Hepatocyte (in vitro differentiated cells): ENCODE measurements at regions not wholly inside any gene's neighbourhood (a gene's known extent, or its start where the extent isn't known, plus 50 kb on each side); places are given as distances from the start of the nearest gene placed in this dataset.

Source experiments
- DNase-seq: peaks from one replicate; pipeline ENCODE4 v3.0.0-alpha.2; 2016; ENCODE audit warnings: low spot score
- H2AFZ ChIP-seq: fragments of 200-600 bp; sonication (generic); 2 replicates; pipeline ENCODE4 v1.6.0; 2016; ENCODE audit warnings: antibody characterized with exemption, mild to moderate bottlenecking
- H3K27ac ChIP-seq: fragments of 200-600 bp; sonication (generic); 2 replicates; pipeline ENCODE4 v1.5.1; 2016; ENCODE audit warnings: mild to moderate bottlenecking
- H3K27me3 ChIP-seq: fragments of 200-600 bp; sonication (generic); 2 replicates; pipeline ENCODE4 v1.6.1; 2016
- H3K36me3 ChIP-seq: fragments of 200-600 bp; sonication (generic); replicated peaks from 2 replicates; pipeline ENCODE4 v1.5.1; 2016; ENCODE audit warnings: low read depth; ENCODE audit not compliant: insufficient read depth
- H3K4me1 ChIP-seq: fragments of 200-600 bp; sonication (generic); 2 replicates; pipeline ENCODE4 v1.5.1; 2016; ENCODE audit warnings: mild to moderate bottlenecking, moderate library complexity; ENCODE audit not compliant: insufficient read depth
- H3K4me2 ChIP-seq: fragments of 200-600 bp; sonication (generic); 2 replicates; pipeline ENCODE4 v1.6.0; 2016
- H3K4me3 ChIP-seq: fragments of 200-600 bp; sonication (generic); 2 replicates; pipeline ENCODE4 v1.5.1; 2016; ENCODE audit warnings: mild to moderate bottlenecking
- H3K79me2 ChIP-seq: fragments of 200-600 bp; sonication (generic); 2 replicates; pipeline ENCODE4 v1.6.0; 2017; ENCODE audit warnings: mild to moderate bottlenecking
- H3K9me2 ChIP-seq: fragments of 200-600 bp; sonication (generic); replicated peaks from 2 replicates; pipeline ENCODE4 v1.6.0; 2017; ENCODE audit warnings: mild to moderate bottlenecking; ENCODE audit not compliant: insufficient read depth
- H3K9me3 ChIP-seq: fragments of 200-600 bp; sonication (generic); 2 replicates; pipeline ENCODE4 v1.5.1; 2016; ENCODE audit warnings: low read depth, mild to moderate bottlenecking
- H4K20me1 ChIP-seq: fragments of 200-600 bp; sonication (generic); 2 replicates; pipeline ENCODE4 v1.6.0; 2016; ENCODE audit warnings: mild to moderate bottlenecking; ENCODE audit not compliant: insufficient read depth, poor library complexity, severe bottlenecking
- CTCF ChIP-seq: fragments of 200-600 bp; sonication (generic); IDR thresholded peaks from 2 replicates; pipeline ENCODE4 v1.5.1; 2016; ENCODE audit warnings: antibody characterized with exemption, mild to moderate bottlenecking; ENCODE audit not compliant: poor library complexity
- EZH2 ChIP-seq: fragments of 200-600 bp; sonication (generic); IDR thresholded peaks from 2 replicates; pipeline ENCODE4 v1.6.1; 2016; ENCODE audit warnings: antibody characterized with exemption, mild to moderate bottlenecking, borderline replicate concordance
- EZH2phosphoT487 ChIP-seq: fragments of 200-600 bp; sonication (generic); IDR thresholded peaks from one replicate; pipeline ENCODE4 v1.6.1; 2018; ENCODE audit warnings: antibody characterized with exemption, mild to moderate bottlenecking, low read depth, moderate library complexity; ENCODE audit not compliant: unreplicated experiment, severe bottlenecking
- WGBS: methylation state at CpG from one replicate; pipeline ENCODE4 v1.1.6; 2016; ENCODE audit warnings: low lambda C conversion rate; ENCODE audit errors: missing lambda C conversion rate; 5-methylcytosine and 5-hydroxymethylcytosine counted together

- Histone ChIP-seq H3K9me2 (no peaks in the 10 kb centered on the region), H3K9me3 (no peaks in the 10 kb centered on the region), H3K4me3 (no peak overlapping the region), H3K27me3 (no peaks in the 10 kb centered on the region), H3K79me2 (no peaks in the 10 kb centered on the region), H3K4me2 (no peak overlapping the region), H3K36me3 (no peaks in the 10 kb centered on the region), H2AFZ (no peak overlapping the region), H3K4me1 (no peaks in the 10 kb centered on the region), H4K20me1 (no peaks in the 10 kb centered on the region), H3K27ac (no peak overlapping the region)
- TF ChIP-seq EZH2phosphoT487 (no peak), EZH2 (no peak), CTCF (no peak)
- DNase-seq = no peak
Observed at GRCh38 chr13:69288026-69288425, 819.6 kb upstream of the ATXN8OS start.

GRCh38 chr13:69287050-69287698 is 820.5 kb upstream of the ATXN8OS start:
- H4K20me1 ChIP-seq = no peaks in the 10 kb centered on the region
- no peak for TF ChIP-seq EZH2
- TF ChIP-seq EZH2phosphoT487 = no peak
- TF ChIP-seq CTCF = no peak
- H3K79me2 ChIP-seq = no peaks in the 10 kb centered on the region
- no peak overlapping the region for H3K4me2 ChIP-seq
- H3K9me2 ChIP-seq = no peaks in the 10 kb centered on the region
- no peak overlapping the region for H3K27ac ChIP-seq
- no peaks in the 10 kb centered on the region for H3K4me1 ChIP-seq
- no peaks in the 10 kb centered on the region for H3K9me3 ChIP-seq
- no peaks in the 10 kb centered on the region for H3K36me3 ChIP-seq
- H3K27me3 ChIP-seq = no peaks in the 10 kb centered on the region
- DNase-seq = no peak
- H2AFZ ChIP-seq = no peak overlapping the region
- 93% methylated on average over 8 of the region's 8 CpGs for WGBS
- H3K4me3 ChIP-seq = no peak overlapping the region

GRCh38 chr13:69283837-69284236 is 823.8 kb upstream of the ATXN8OS start:
- Histone ChIP-seq H3K4me2 (no peak overlapping the region), H3K9me3 (no peaks in the 10 kb centered on the region), H4K20me1 (no peaks in the 10 kb centered on the region), H3K27me3 (no peaks in the 10 kb centered on the region), H3K4me1 (no peaks in the 10 kb centered on the region), H3K9me2 (no peaks in the 10 kb centered on the region), H3K79me2 (no peaks in the 10 kb centered on the region), H3K27ac (no peak overlapping the region), H3K4me3 (no peak overlapping the region), H2AFZ (no peak overlapping the region), H3K36me3 (no peaks in the 10 kb centered on the region)
- TF ChIP-seq CTCF (no peak), EZH2 (no peak), EZH2phosphoT487 (no peak)
- DNase-seq = no peak
- WGBS = 94% methylated on average over 2 of the region's 2 CpGs

- Histone ChIP-seq H3K9me3 (no peaks in the 10 kb centered on the region), H3K27ac (no peak overlapping the region), H4K20me1 (no peaks in the 10 kb centered on the region), H3K27me3 (no peaks in the 10 kb centered on the region), H3K36me3 (no peaks in the 10 kb centered on the region), H3K4me2 (no peak overlapping the region), H3K4me1 (no peaks in the 10 kb centered on the region), H3K9me2 (no peaks in the 10 kb centered on the region), H3K4me3 (no peak overlapping the region), H3K79me2 (no peaks in the 10 kb centered on the region), H2AFZ (no peak overlapping the region)
- 71% methylated on average over 1 of the region's 1 CpG for WGBS
- no peak for DNase-seq
- TF ChIP-seq CTCF (no peak), EZH2 (no peak), EZH2phosphoT487 (no peak)
Observed at GRCh38 chr13:69283301-69283700, 824.3 kb upstream of the ATXN8OS start.
